Thyroid gland (tissue), 4 donors: ENCODE measurements at regions not wholly inside any gene's neighbourhood (a gene's known extent, or its start where the extent isn't known, plus 50 kb on each side); places are given as distances from the start of the nearest gene placed in this dataset.

ENCODE experiments used
- DNase-seq, 2 donors: peaks; one replicate each; pipeline ENCODE4 v3.0.0-alpha.2; 2019
- H3K27ac ChIP-seq, 3 donors: fragments of 200-600 bp; sonication (generic); 1 replicate in 2 of 3; 2 replicates in 1 of 3; pipeline ENCODE4 v1.5.1; 2016 to 2019; ENCODE audit warnings: mild to moderate bottlenecking in 1 of 3, moderate library complexity in 1 of 3
- H3K27me3 ChIP-seq: fragments of 200-600 bp; sonication (generic); one replicate; pipeline ENCODE4 v1.5.1; 2019
- H3K36me3 ChIP-seq, 2 donors: fragments of 200-600 bp; sonication (generic); one replicate each; pipeline ENCODE4 v1.5.1; 2016 to 2019
- H3K4me1 ChIP-seq, 2 donors: fragments of 200-600 bp; sonication (generic); one replicate each; pipeline ENCODE4 v1.5.1; 2017 to 2019
- H3K4me3 ChIP-seq, 3 donors: fragments of 200-600 bp; sonication (generic); replicated peaks in 1 of 3; 1 replicate in 2 of 3; 2 replicates in 1 of 3; pipeline ENCODE4 v1.5.1; 2016; ENCODE audit warnings: mild to moderate bottlenecking in 1 of 3
- H3K9me3 ChIP-seq: fragments of 200-600 bp; sonication (generic); one replicate; pipeline ENCODE4 v1.5.1; 2017
- CTCF ChIP-seq, 6 experiments: fragments of 200-600 bp in 3 of 6; fragments of 450-650 bp in 3 of 6; sonication (generic) in 3 of 6; IDR thresholded peaks; one replicate each; pipeline ENCODE4 v1.5.1; 2016 to 2019; ENCODE audit warnings: antibody characterized with exemption in 6 of 6, mild to moderate bottlenecking in 2 of 6, inconsistent platforms in 1 of 6, moderate library complexity in 1 of 6
- POLR2A ChIP-seq, 2 donors: fragments of 450-650 bp; IDR thresholded peaks; one replicate each; pipeline ENCODE4 v1.6.1; 2017; ENCODE audit warnings: antibody characterized with exemption in 2 of 2, mild to moderate bottlenecking in 2 of 2, moderate library complexity in 1 of 2
- WGBS, 2 donors: methylation state at CpG; one replicate each; pipeline ENCODE4 v1.1.5; 2017; 5-methylcytosine and 5-hydroxymethylcytosine counted together
- intact Hi-C: fragments of 100-400 bp; cut with DNase I; formaldehyde crosslinking; loops from one replicate; pipeline ENCODE4 v1.15.1; 2023

DNA sequence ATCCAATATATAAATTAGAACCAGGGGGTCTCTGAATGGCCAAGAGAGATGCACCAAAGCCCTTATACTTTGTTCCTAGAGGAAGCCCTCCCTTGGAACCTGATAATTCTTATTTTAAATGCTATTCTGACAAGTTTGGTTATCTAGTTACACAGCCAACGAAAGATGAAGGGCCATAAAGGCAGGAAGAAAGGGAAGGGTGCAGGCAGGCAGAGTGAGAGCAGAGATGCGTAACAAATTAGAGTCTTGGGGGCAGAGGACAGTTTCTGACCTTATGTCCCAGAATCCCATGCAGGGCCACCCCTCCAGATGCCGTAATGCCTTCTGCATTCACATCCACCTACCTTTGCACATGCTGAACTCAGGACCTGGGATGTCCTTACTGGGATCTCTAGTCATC is 344.6 kb upstream of the ARID1B start:
- TF ChIP-seq CTCF (IDR thresholded peaks at IDR 0.05) (no peak), POLR2A (IDR thresholded peaks at IDR 0.05) (no peak)
- Histone ChIP-seq H3K4me1 (no peaks in the 10 kb centered on the region), H3K27ac (no peak overlapping the region), H3K27me3 (no peaks in the 10 kb centered on the region), H3K4me3 (no peak overlapping the region), H3K9me3 (no peaks in the 10 kb centered on the region), H3K36me3 (no peaks in the 10 kb centered on the region)
- DNase-seq, result no peak
- intact Hi-C loops, result no loop called here
- 88 to 93% methylated on average over 3 of the region's 3 CpGs for WGBS, 2 donors

- Histone ChIP-seq H3K9me3 (no peaks in the 10 kb centered on the region), H3K4me3 (no peak overlapping the region), H3K27ac (no peak overlapping the region), H3K27me3 (no peaks in the 10 kb centered on the region), H3K36me3 (no peaks in the 10 kb centered on the region), H3K4me1 (no peaks in the 10 kb centered on the region)
- 65 to 70% methylated on average over 3 of the region's 3 CpGs for WGBS, 2 donors
- TF ChIP-seq CTCF (IDR thresholded peaks at IDR 0.05) (no peak), POLR2A (IDR thresholded peaks at IDR 0.05) (no peak)
- intact Hi-C loops, result no loop called here
- DNase-seq, result no peak
These were observed 346.8 kb upstream of the ARID1B start for GRCh38 chr6:156430386-156430785.

DNA sequence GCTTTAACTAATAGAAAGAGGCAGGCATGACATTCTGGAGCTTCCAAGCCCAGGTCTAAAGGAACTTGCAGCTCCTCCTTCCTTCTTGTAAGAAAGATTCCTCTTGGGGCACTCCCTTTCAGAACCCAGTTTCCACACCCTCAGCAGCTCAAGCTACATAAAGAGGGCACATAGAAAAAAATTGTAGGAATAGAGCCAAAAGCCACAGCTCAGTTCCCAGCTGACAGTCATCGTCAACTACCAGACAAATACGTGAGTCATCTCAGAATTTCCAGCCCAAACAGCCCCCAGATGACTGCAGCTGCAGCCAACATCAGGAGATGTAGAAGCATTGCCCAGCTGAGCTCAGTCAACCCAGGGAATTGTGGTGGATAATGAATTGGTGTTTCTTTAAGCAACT is 349.8 kb upstream of the ARID1B start:
- peak; percentile 13 to 38 for DNase-seq
- 7 to 31% methylated on average over 2 of the region's 2 CpGs for WGBS, 2 donors
- Histone ChIP-seq H3K4me1 (no peaks in the 10 kb centered on the region), H3K36me3 (no peaks in the 10 kb centered on the region), H3K4me3 (no peak overlapping the region), H3K9me3 (no peaks in the 10 kb centered on the region), H3K27me3 (no peaks in the 10 kb centered on the region), H3K27ac (no peak overlapping the region)
- intact Hi-C loops, result no loop called here
- no peak for TF ChIP-seq POLR2A (IDR thresholded peaks at IDR 0.05)

DNA sequence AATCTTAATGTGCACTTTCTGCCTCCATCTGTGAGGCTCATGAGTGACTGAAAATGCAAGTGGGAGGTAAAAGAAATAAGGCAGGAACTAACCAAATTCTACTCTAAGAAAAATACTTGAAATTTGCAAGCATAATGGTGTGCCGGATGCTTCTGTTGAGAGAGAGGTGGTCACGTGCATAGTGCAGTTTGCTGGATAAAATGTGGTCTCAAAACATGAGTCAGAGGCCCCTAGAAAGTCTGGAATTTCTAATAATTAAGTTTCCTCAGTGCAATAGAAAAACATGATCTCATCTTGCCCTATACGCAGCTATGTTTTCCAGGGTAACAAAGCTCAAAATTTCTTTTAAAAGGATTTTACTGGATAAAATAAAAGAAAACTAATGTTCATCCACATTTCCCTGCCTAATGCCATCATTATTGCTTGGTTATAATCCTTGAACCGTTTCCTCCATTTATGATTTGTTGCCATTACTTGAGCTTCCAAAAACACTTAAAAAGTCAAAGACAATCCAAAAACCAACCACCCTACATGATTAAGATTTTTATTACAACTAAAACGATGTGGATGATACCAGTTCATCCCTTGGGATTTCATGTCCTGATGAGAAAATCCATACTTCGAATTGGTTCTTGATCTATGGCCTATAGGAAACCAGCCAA is 351.7 kb upstream of the ARID1B start:
- DNase-seq, result no peak
- Histone ChIP-seq H3K36me3 (no peaks in the 10 kb centered on the region), H3K9me3 (no peaks in the 10 kb centered on the region), H3K27me3 (no peaks in the 10 kb centered on the region), H3K27ac (no peak overlapping the region), H3K4me3 (no peak overlapping the region), H3K4me1 (peaks cover 3 to 5% of the 10 kb centered on the region in 2 donors)
- WGBS, 2 donors, result 70 to 80% methylated on average over 6 of the region's 6 CpGs
- intact Hi-C loops, result no loop called here
- no peak for TF ChIP-seq CTCF (IDR thresholded peaks at IDR 0.05)
- TF ChIP-seq POLR2A (IDR thresholded peaks at IDR 0.05), result no peak

- peak in 1 of 2 donors; percentile 5 for DNase-seq
- 69 to 83% methylated on average over 3 of the region's 3 CpGs for WGBS, 2 donors
- Histone ChIP-seq H3K4me1 (peaks cover 3 to 8% of the 10 kb centered on the region in 2 donors), H3K36me3 (no peaks in the 10 kb centered on the region), H3K4me3 (no peak overlapping the region), H3K27me3 (no peaks in the 10 kb centered on the region), H3K27ac (no peak overlapping the region), H3K9me3 (no peaks in the 10 kb centered on the region)
- intact Hi-C loops, result no loop called here
- TF ChIP-seq POLR2A (IDR thresholded peaks at IDR 0.05), result no peak
These were observed 353.3 kb upstream of the ARID1B start for GRCh38 chr6:156423829-156424228.

GRCh38 chr6:156423075-156423474 is 354.1 kb upstream of the ARID1B start:
- intact Hi-C loops, result no loop called here
- H3K4me3 ChIP-seq, result no peak overlapping the region
- TF ChIP-seq CTCF (IDR thresholded peaks at IDR 0.05), result no peak
- H3K27ac ChIP-seq, result no peak overlapping the region
- no peaks in the 10 kb centered on the region for H3K9me3 ChIP-seq
- H3K27me3 ChIP-seq, result no peaks in the 10 kb centered on the region
- no peaks in the 10 kb centered on the region for H3K36me3 ChIP-seq
- 92% methylated on average over 6 of the region's 6 CpGs for WGBS, 2 donors
- no peak for DNase-seq
- H3K4me1 ChIP-seq, result peaks cover 3 to 8% of the 10 kb centered on the region in 2 donors
